Activated CD8-positive, alpha-beta memory T cell treated with anti-CD3 and anti-CD28 coated beads for 36 hours (primary cell): ENCODE measurements at regions not wholly inside any gene's neighbourhood (a gene's known extent, or its start where the extent isn't known, plus 50 kb on each side); places are given as distances from the start of the nearest gene placed in this dataset.

ENCODE experiments used
- CTCF ChIA-PET: fragments of 350-600 bp; sonication (Branson Sonifier 250); formaldehyde crosslinking; loops from one replicate; lab custom pipeline; 2021; ENCODE audit warnings: antibody characterized with exemption; lab: Charles Lee
- POLR2A ChIA-PET: fragments of 350-600 bp; sonication (Branson Sonifier 250); formaldehyde crosslinking; loops from one replicate; lab custom pipeline; 2021; ENCODE audit warnings: antibody characterized with exemption; lab: Charles Lee

DNA sequence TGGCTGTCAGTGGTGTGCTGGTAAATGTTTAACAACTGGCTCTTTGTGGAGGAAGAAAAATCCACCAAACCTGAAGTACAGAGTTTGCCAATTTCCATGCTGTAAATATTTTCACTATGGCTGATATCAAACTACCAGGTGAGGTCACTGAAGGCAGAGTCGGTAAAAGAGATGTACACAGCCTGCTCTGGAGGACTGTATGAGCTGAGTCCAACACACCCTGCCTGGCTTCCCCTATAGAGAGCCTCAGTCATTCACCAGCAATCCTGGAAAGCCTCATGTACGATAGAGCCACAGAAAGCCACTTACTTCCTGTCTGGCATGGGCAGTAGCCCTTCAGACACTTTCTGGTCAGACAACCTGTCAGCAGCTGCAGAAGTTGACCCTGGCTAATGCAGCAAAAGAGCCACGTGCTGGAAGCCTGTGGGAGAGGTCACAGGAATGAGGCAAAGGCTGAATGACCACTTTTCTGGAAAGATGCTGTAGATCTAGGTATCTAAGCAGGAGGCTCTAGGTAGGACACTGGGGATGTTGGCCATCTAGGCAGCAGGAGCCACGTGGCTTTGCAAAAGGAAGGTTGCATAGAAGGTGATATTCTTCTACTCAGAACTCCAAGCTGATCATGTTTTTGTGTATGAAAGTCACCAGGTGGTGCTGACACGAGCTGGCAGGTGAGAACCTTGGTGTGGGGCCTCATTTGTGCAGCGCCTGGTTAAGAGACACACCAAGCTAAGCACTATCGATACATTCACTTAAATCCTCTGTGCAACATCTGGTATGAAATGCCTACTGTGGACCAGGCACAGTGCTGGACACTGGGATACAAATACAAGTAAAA lies 553.9 kb downstream of the VRK1 start:
- ChIA-PET POLR2A (no interaction called here), CTCF (no interaction called here)

DNA sequence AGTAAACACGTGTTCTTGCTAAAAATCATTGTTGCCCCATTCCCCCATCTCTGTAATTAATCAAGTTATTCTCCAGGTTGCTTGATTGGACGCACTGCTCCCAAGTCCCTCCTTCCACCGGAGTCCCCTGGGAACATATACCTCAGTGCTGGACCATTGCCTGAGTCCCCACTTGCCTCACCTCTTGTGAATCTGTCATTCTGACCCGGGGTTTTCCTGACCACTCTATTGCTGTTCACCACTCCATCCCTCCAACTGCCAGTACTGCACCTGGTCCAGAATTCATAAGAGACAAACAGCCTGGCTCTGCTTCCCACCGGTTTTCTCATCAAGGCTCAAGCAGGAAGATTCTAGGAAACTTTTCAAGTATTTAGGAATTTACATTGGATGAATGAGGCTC lies 555.9 kb downstream of the VRK1 start:
- ChIA-PET CTCF (no interaction called here), POLR2A (no interaction called here)

DNA sequence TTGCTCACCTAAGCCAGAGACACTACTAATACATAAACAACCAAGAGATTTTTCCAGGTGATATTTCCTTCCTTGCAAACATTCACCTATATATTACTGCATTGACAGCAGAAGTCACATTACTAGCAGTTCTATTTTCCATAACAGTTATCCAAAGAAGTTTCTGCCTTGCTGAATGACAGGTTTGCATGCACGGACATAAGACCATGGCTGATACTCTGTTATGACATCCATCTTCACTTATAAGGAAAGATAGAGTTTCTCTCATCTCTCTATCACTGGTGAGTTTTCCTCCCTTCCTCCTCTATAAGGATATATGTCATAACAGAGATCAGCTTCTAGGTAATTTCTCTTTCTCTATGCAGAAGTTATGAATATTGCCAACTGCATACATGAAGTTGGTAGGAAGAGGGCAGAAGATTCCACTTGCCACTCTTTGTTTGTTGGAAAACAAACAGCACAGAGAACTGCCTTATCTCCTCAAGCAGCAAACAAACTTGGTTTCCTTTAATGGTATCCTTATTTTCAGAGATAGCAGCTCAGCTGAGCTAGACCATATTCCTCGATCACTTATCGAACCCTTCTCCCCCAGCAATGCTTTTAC lies 557.0 kb downstream of the VRK1 start:
- POLR2A ChIA-PET, result no interaction called here
- CTCF ChIA-PET, result no interaction called here

DNA sequence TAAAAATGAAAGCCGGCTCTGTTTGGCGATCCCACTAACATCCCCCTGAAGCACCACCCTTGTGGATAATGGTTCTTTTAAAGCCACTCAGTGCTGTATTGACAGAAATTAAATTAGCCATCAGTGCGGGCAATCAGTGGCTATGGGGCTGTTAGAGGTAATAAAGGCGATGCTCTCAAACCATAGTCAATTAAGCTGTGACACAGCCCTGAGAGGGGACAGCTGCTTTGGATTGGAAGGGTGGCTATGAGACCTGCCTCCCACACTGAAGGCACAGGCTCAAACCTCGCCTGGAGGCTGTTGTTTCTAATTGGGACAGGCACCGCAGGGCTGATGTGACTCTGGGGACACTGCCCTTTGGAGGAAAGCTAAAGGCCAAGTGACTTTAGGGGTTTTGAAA lies 562.2 kb downstream of the VRK1 start:
- ChIA-PET CTCF (no interaction called here), POLR2A (no interaction called here)

DNA sequence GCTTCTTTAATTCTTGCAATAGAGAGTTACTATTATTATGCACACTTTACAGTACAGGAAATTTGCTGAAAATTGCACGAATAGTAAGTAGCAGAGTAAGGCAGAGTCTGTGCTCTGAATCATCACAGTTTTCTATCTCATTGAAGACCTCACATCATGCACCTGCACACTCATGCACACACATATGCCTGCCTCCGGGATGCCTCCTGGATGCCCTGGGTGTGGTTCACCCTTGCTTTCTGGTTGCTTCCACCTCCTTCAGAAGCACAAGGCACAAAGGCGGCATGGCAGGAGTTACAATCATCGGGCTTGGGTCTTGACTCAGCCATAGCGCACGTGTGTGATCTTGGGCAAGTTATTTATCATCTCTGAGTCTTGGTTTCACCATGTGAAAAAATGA lies 564.0 kb downstream of the VRK1 start:
- CTCF ChIA-PET, result no interaction called here
- POLR2A ChIA-PET, result no interaction called here

DNA sequence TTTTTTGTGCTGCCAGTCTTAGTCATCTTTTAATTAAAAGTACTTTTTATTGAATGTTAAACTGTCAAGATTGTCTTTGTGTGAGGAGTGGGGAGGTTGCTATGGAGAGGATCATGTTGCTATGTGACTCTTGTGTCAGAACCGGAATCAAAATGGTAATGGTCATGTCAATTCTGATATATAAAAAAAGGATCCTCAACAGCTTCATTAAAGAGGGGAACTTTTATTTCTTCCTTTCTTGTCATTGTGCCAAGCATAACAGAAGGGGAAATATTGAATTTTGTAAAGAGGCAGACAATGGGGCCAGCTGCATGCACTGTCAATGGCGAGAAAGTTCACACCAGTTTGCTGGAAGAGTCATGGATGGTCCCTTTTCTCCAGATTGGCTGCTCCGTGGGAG lies 564.8 kb downstream of the VRK1 start:
- ChIA-PET POLR2A (no interaction called here), CTCF (no interaction called here)

DNA sequence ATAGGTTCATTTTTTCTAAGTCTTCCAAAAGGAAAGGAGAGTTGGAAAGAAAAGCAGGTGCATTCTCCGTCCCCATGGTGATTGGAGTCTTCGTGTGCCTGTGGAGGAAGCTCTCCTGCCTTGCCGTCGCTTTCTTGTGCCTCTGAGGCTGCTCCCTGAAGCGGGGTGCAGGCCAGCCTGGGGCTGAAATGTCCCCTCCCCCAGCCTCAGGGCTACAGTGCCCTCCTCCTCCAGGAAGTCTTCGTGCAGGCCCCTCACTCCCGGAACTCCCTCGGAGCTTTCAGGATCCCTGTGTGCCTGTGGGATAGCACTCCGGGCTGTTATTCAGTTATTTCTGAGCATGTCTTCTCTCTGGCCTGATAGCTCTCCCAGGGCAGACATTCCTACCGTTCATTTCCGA lies 569.2 kb downstream of the VRK1 start:
- ChIA-PET CTCF (no interaction called here), POLR2A (no interaction called here)

DNA sequence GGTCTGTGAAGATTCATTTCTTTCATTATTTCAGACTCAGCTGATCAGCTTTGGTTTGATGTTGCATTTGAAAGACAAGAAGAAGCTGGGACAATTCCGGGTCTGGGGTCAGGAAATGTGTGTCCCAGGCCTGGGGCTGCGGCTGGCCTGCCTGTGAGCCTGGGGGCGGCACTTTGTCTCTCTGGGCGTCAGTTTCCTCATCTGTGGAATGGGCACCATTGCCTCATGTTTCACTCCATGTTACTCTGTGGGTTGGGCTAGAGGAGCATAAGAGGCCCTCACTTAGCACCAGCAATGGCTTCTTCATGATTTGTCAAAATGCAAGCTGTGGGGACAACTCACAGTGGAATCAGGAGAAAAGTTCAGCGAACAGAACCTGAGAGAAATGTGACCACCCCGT lies 570.1 kb downstream of the VRK1 start:
- CTCF ChIA-PET, result no interaction called here
- POLR2A ChIA-PET, result no interaction called here

DNA sequence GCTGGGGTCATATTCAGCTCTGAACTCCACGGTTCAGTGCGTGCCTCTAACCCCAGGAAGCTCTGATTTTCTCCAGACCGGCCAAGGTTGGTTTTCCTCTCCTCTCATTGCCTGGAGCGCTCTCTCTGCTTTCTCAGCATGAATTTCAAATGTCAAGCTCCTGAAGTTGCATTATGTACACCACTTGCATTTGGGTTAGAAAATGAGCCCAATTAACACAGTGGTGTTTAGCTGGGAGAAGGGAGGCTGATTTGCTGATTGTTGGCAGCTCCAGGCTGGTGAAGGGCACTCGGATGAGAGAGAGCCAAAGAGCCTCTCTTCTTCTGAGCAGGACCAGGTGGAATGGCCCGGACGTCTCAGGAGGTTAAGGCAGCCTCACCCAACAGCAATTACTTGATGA lies 570.9 kb downstream of the VRK1 start:
- ChIA-PET CTCF (no interaction called here), POLR2A (no interaction called here)

DNA sequence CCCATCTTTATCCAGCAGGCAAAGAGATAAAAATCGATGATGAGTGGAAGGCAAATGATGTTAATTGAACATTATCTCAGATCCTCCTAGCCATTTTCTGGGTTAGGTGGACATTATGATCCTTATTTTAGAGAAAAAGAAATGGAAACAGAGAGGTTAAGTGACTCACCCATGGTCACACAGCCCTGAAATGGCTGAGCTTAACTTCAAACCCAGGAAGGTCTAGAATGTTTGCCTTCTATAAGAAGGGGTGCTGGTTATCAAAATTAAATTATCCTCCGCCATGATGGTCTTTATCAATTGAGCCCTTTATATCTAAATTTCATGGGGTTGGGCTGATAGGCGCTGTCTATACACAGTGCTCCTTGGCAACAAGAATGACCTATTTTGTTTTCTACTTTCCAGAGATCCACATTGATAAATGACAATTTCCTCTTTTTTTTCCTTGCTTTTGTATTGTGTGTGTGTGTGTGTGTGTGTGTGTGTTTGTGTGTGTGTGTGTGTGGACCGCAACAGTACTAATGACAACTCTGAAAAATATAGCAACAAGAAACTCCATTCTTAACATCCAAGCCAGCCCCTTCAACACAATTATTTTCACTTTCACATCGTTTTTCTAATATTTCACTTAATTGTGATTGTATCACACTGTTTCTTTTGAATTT lies 571.9 kb downstream of the VRK1 start:
- ChIA-PET POLR2A (no interaction called here), CTCF (no interaction called here)

DNA sequence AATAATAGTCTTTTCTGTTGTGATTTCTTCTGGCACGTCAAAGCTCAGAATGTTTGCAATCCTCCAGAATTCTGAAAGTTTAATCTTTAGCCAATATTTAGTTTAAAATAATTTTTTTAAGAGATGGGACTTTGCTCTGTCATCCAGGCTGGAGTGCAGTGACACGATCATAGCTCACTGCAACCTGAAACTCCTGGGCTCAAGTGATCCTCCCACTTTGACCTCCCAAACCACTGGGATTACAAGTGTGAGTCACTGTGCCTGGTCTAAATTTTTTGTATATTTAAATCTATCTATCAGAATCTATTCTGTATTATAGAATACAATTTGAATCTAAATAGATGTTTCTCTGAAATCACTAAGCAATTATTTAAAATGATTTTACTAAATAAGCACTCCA lies 572.7 kb downstream of the VRK1 start:
- ChIA-PET CTCF (no interaction called here), POLR2A (no interaction called here)

DNA sequence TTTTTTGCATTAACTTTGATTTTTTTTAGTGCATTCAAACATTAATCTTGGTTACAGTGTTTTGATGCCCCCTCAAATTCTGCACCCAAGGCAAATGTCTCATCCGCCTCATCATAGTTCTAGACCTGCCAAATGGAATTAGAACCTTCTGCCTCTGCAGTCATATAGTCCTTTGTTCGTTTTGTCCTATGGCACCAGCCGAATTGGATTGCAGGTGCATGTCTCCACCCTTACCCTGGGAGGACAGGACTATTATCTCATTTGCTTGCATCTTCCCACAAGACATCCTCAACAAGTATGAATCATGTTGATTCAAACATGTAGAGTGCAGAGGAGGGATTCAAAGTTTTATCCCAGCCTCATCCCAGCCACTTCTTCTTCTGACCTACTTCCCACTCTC lies 579.1 kb downstream of the VRK1 start:
- CTCF ChIA-PET, result no interaction called here
- POLR2A ChIA-PET, result no interaction called here

DNA sequence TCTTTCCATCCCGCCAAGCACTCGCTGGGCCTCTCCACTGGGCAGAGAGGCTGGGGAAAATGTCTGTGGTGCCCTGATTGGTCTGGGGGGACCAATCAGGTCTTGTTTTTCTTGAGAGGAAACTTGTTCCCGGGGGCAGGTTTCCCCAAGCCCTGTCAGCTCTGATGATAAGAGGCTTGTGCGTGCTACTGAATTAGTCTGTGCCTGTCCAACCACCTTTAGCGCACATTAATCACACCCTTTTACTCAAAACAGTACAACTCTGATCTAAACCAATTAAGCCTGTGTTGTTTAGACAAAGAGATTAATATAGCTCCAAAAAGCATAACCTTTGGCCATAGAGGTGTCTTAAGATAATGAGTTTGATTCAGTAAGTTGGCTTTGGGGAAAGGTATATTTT lies 580.4 kb downstream of the VRK1 start:
- POLR2A ChIA-PET, result no interaction called here

DNA sequence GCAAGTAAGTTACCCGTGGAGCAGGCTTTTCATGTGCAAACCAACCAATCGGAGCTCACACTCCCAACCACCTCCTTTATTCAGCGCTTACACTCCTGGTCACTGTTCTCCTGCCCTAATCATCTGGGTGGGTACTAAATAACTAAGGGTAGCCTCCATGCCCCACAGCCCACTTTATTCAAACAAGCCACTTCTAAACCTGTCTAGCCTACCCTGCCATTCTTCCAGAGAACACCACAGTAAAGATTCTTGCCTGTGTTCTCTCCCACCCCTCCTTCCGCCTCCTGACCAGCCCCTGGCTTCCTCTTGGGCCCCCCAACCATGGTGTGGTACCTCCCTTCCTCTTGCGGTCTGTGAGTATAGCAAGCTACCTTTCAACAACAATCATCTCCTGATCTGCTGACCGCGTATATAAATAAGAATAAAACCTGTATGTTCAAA lies 581.9 kb downstream of the VRK1 start:
- ChIA-PET POLR2A (no interaction called here), CTCF (no interaction called here)

More for the DNA sequence above, 580.4 kb downstream of the VRK1 start:
- CTCF ChIA-PET, result interaction anchor here (0.6 kb wide), 1 partner anchor 1535 kb away, joined by 3 read pairs; no protein-coding TSS in a partner anchor

DNA sequence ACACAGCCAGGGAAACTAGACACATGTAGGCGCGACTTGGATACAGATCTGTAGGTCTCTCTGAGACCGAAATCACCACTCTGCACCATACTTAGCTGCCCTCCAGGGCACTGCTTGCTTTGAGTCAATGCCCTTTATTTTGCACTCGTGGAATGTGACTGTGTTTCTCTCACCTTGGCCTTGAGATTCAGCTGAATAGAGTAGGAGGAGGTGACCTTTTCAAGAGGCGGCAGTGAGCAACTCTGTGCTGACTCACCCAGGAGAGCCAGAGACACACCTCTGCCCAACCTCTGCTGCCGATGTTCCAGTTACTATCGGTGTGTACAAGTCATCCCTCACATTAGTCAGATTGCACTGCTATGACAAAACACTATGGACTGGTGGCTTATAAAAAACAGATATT lies 583.4 kb downstream of the VRK1 start:
- CTCF ChIA-PET, result no interaction called here
- POLR2A ChIA-PET, result no interaction called here

DNA sequence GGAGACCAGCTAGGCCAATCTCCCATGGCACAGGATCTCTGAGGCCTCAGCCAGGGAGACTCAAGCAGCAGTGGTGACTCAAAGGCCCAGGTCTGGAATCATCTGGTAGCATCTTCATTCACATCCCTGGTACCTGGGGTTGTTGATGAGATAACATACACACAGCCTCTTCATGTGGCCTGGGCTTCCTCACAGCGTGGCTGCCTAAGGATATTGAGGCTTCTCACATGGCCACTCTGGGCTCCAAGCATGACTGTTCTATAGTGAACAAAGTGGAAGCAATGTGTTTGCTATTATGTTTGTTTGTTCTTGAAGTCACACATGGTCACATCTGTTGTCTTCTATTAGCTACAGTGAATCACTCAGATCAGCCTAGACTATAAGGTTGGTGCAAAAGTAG lies 584.1 kb downstream of the VRK1 start:
- ChIA-PET POLR2A (no interaction called here), CTCF (no interaction called here)

DNA sequence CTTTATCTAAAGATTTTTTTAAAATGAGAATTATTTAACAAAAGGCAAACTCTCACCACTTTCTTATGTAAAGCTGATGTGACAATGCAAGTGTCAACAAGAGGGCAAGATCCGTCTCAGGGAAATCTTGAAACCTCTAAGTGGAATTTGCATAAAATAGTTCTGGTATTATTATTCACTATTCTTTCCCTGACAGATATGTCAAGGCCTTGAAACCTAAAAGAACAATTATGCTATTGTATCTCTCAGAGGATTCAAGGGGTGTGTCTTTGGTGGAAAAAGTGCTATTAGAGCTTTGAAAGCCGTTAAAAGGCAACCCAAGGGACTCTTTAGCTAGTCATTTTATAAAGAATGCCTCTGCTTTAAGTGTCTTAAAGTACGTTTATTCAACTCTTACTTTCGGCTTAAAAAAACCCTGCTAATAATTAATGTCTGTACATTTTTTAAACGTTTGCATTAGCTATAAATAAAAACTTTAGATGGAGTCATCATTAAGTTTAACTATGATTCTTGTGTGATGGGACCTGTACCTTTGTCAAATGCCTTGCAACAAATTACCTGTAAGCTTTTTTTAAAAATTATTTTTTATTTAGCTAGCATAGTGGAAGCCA lies 585.5 kb downstream of the VRK1 start:
- ChIA-PET CTCF (no interaction called here), POLR2A (no interaction called here)

DNA sequence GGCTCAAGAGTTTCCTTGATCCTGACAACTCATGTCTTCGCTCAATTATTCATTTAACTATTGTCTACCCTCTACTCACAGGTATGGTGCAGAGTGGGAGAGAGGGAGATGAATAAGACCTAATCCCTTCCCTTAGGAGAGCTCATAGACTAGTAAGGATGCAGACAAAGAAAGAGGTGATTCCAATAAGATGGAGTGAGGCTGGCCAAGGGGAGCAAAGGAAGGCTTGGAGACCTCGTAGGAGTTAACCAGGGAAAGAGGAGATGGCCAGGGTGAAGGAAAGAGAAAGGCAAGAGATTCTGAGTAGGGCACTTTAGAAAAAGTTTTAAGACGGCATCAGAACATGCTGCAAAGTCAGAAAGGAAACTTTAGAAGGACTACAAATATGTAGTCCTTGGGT lies 588.5 kb downstream of the VRK1 start:
- ChIA-PET POLR2A (no interaction called here), CTCF (no interaction called here)

DNA sequence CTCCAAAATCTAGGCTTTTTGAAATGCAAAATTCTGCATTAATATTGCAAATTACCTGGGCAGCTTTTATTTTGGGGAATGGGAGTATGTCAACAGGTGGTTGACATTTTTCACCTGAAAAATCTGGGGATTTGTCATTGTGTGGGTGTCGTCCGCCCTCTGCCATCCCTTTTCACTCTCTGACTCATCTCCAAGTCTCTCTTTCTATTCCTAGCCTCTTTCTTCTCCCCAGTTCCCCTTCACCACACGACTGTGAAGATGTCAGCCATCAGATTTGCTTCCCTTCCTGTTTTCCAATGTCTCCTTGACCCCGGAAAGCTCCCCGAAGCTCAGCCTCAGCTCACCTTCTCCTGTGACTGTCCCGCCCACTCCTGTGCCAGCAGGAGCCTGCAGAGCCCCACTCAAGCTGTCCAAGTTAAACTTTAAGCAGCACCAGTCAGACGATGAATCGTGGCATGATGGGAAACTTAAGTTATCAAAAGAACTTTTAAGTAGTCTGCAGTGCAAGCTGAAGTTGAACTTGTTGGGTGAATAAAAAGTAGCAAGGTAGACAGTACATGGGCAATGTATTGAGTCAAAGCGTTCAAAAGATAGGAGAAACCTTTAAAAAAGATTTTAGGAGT lies 590.2 kb downstream of the VRK1 start:
- POLR2A ChIA-PET, result no interaction called here
- CTCF ChIA-PET, result interaction anchor here (0.5 kb wide), 1 partner anchor 233 kb away, joined by 3 read pairs; no protein-coding TSS in a partner anchor

DNA sequence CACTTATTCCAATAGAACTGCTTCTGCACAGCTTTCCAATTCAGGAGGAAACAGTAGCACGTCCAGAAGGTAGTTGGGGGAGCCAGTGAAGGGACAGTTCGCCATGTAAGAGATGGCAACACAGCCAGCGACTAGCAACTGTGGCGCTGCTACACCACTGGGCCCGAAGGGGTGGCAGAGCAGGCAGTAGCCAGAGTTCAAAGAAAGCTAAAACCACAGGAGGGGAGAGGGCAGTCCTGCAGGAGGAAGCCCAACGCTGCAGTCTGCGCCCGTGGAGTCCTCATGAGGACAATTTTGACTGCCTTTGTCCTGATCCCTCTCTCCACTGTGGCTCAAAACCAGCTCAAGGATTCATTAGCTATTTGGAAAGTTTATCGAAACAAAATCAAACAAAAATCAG lies 591.2 kb downstream of the VRK1 start:
- ChIA-PET CTCF (no interaction called here), POLR2A (no interaction called here)
